ENCODE measurements at regions not wholly inside any gene's neighbourhood (a gene's known extent, or its start where the extent isn't known, plus 50 kb on each side); places are given as distances from the start of the nearest gene placed in this dataset.

DNA sequence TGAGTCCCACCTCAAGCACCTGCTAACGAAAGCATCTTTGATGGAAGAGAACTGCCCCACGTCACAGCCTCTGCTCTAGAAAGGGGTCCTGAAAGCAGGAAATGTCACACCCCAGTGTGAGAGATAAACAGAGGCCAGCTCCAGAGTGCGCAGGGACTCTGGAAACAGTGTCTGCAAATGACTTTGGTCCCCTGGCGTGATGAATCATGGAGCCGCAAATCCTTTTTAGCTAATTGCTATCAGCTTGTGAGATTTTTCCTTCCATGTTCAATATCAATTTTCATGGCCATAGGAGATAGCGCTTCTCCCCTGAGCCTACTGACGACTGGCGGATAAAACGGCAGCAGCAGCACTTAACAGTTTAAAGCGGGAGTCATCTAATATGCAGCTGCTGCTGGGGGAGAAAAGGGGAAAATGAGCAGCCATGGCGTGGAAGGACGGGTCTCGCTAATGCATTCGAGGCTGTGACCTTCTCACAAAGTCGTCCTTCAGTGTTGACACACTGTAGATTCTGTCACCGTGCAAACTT is 209.6 kb upstream of the IRX1 start:
- FAIRE-seq = no peak
- intact Hi-C loops (cut with DNase I) = no loop called here
- TF ChIP-seq, protein P1, sequence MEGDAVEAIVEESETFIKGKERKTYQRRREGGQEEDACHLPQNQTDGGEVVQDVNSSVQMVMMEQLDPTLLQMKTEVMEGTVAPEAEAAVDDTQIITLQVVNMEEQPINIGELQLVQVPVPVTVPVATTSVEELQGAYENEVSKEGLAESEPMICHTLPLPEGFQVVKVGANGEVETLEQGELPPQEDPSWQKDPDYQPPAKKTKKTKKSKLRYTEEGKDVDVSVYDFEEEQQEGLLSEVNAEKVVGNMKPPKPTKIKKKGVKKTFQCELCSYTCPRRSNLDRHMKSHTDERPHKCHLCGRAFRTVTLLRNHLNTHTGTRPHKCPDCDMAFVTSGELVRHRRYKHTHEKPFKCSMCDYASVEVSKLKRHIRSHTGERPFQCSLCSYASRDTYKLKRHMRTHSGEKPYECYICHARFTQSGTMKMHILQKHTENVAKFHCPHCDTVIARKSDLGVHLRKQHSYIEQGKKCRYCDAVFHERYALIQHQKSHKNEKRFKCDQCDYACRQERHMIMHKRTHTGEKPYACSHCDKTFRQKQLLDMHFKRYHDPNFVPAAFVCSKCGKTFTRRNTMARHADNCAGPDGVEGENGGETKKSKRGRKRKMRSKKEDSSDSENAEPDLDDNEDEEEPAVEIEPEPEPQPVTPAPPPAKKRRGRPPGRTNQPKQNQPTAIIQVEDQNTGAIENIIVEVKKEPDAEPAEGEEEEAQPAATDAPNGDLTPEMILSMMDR (IDR thresholded peaks at IDR 0.05; ENCODE audit: borderline replicate concordance, extremely low read depth, insufficient read depth) = no peak
- Histone ChIP-seq H3K9me3 (ENCODE audit: control insufficient read depth in 2 of 3, insufficient read depth in 1 of 3, low read length in 3 of 3) (no peaks in the 10 kb centered on the region), H3K36me3 (ENCODE audit: control insufficient read depth in 2 of 3, insufficient read depth in 3 of 3, low read length in 3 of 3) (no peaks in the 10 kb centered on the region), H3K4me1 (ENCODE audit: control insufficient read depth in 2 of 3, insufficient read depth in 2 of 3, low read depth in 1 of 3, low read length in 3 of 3) (no peaks in the 10 kb centered on the region), H3K27ac (ENCODE audit: low read depth in 2 of 2, low read length in 2 of 2) (no peak overlapping the region), H3K4me3 (ENCODE audit: low read length in 3 of 3) (no peak overlapping the region), H3K27me3 (ENCODE audit: control insufficient read depth, insufficient read depth, low read length) (no peaks in the 10 kb centered on the region), H3K9ac (ENCODE audit: low read length in 3 of 3) (no peak overlapping the region)
- no peak for DNase-seq

DNA sequence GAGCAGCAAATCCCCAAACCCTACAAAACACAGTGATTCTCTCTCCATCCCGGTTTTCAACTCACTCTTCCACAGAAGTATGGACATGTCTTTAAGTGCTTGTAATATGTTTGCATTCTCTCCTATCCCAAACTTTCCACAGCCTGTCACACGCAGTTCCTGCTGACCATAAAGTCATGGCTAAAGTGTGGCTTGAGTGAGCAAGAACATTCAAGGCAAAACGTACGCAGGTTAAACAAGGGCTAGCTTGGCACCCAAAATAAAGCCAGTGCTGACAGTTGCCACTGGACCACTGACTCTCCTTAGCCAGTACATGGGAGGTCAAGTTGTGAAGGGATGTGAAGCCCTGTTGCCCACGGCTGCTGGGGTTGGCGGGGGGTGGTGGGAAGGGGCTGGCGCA is 211.1 kb upstream of the IRX1 start:
- Histone ChIP-seq H3K9me3 (ENCODE audit: control insufficient read depth in 2 of 3, insufficient read depth in 1 of 3, low read length in 3 of 3) (no peaks in the 10 kb centered on the region), H3K27ac (ENCODE audit: low read depth in 2 of 2, low read length in 2 of 2) (no peak overlapping the region), H3K36me3 (ENCODE audit: control insufficient read depth in 2 of 3, insufficient read depth in 3 of 3, low read length in 3 of 3) (no peaks in the 10 kb centered on the region), H3K27me3 (ENCODE audit: control insufficient read depth, insufficient read depth, low read length) (no peaks in the 10 kb centered on the region), H3K4me1 (ENCODE audit: control insufficient read depth in 2 of 3, insufficient read depth in 2 of 3, low read depth in 1 of 3, low read length in 3 of 3) (no peaks in the 10 kb centered on the region), H3K9ac (ENCODE audit: low read length in 3 of 3) (no peak overlapping the region), H3K4me3 (ENCODE audit: low read length in 3 of 3) (no peak overlapping the region)
- intact Hi-C loops (cut with DNase I) = no loop called here
- TF ChIP-seq, protein P1 (IDR thresholded peaks at IDR 0.05; ENCODE audit: borderline replicate concordance, extremely low read depth, insufficient read depth) = no peak
- no peak for DNase-seq
- FAIRE-seq = no peak

DNA sequence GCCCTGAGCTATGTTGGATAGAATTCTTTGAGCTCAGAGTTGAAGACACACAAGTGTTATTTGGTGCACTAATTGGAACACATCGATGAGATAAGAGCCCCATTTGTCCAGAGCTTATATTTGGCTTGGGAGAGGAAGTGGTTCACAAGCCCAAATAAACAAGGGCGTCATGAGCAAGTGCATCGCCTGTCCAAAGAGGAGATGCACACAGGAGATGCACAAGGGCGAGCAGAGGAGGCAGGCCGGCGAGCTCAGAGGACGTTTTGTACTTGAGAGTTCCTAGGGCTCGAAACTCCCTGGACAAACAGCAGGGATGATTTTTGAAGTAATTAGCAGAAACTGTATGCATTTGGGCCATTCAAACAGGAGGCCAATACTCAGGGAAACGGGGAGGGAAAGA is 212.8 kb upstream of the IRX1 start:
- Histone ChIP-seq H3K4me3 (ENCODE audit: low read length in 3 of 3) (no peak overlapping the region), H3K9ac (ENCODE audit: low read length in 3 of 3) (no peak overlapping the region), H3K9me3 (ENCODE audit: control insufficient read depth in 2 of 3, insufficient read depth in 1 of 3, low read length in 3 of 3) (no peaks in the 10 kb centered on the region), H3K27ac (ENCODE audit: low read depth in 2 of 2, low read length in 2 of 2) (no peak overlapping the region), H3K27me3 (ENCODE audit: control insufficient read depth, insufficient read depth, low read length) (no peaks in the 10 kb centered on the region), H3K4me1 (ENCODE audit: control insufficient read depth in 2 of 3, insufficient read depth in 2 of 3, low read depth in 1 of 3, low read length in 3 of 3) (no peaks in the 10 kb centered on the region), H3K36me3 (ENCODE audit: control insufficient read depth in 2 of 3, insufficient read depth in 3 of 3, low read length in 3 of 3) (no peaks in the 10 kb centered on the region)
- TF ChIP-seq, protein P1 (IDR thresholded peaks at IDR 0.05; ENCODE audit: borderline replicate concordance, extremely low read depth, insufficient read depth) = no peak
- DNase-seq (no peak), FAIRE-seq (no peak)
- intact Hi-C loops (cut with DNase I) = no loop called here

DNA sequence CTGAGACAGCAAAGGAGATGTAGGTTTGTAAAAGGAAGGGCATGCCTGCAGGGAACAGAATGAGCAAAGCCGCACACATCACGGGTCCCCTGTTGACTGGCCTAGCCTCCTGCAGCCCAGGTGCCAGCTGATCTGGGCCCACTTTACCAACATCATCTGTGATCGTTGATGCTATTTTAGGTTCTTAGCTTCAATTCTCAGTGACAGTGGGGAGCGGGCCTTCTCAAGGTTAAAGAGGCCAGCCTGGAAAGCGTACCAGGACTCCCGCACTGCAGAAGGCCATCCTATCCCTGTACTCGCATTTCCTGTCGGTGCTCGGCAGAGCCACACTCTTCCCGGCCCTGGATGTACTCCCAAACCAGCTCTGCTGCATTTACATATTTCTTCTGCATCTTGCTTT is 213.5 kb upstream of the IRX1 start:
- H3K4me1 ChIP-seq (ENCODE audit: control insufficient read depth in 2 of 3, insufficient read depth in 2 of 3, low read depth in 1 of 3, low read length in 3 of 3) = no peaks in the 10 kb centered on the region
- no peak overlapping the region for H3K4me3 ChIP-seq (ENCODE audit: low read length in 3 of 3)
- no peak overlapping the region for H3K9ac ChIP-seq (ENCODE audit: low read length in 3 of 3)
- DNase-seq = no peak
- H3K27ac ChIP-seq (ENCODE audit: low read depth in 2 of 2, low read length in 2 of 2) = no peak overlapping the region
- no peaks in the 10 kb centered on the region for H3K36me3 ChIP-seq (ENCODE audit: control insufficient read depth in 2 of 3, insufficient read depth in 3 of 3, low read length in 3 of 3)
- intact Hi-C loops (cut with DNase I) = no loop called here
- no peaks in the 10 kb centered on the region for H3K27me3 ChIP-seq (ENCODE audit: control insufficient read depth, insufficient read depth, low read length)
- TF ChIP-seq, protein P1 (IDR thresholded peaks at IDR 0.05; ENCODE audit: borderline replicate concordance, extremely low read depth, insufficient read depth) = no peak
- no peak for FAIRE-seq
- no peaks in the 10 kb centered on the region for H3K9me3 ChIP-seq (ENCODE audit: control insufficient read depth in 2 of 3, insufficient read depth in 1 of 3, low read length in 3 of 3)
